Ascending aorta (tissue), 2 donors: ENCODE measurements at regions not wholly inside any gene's neighbourhood (a gene's known extent, or its start where the extent isn't known, plus 50 kb on each side); places are given as distances from the start of the nearest gene placed in this dataset.

ENCODE experiments used
- DNase-seq, 2 donors: peaks; one replicate each; pipeline ENCODE4 v3.0.0-alpha.2; 2019; ENCODE audit warnings: low spot score in 2 of 2
- H3K27ac ChIP-seq, 2 donors: fragments of 200-600 bp; sonication (generic); one replicate each; pipeline ENCODE4 v1.5.1; 2016 to 2017; ENCODE audit warnings: mild to moderate bottlenecking in 1 of 2
- H3K27me3 ChIP-seq: fragments of 200-600 bp; sonication (generic); one replicate; pipeline ENCODE4 v1.5.1; 2017
- H3K36me3 ChIP-seq, 2 donors: fragments of 200-600 bp; sonication (generic); one replicate each; pipeline ENCODE4 v1.5.1; 2016
- H3K4me1 ChIP-seq, 2 donors: fragments of 200-600 bp; sonication (generic); one replicate each; pipeline ENCODE4 v1.5.1; 2016 to 2017; ENCODE audit warnings: mild to moderate bottlenecking in 1 of 2
- H3K4me3 ChIP-seq, 2 donors: fragments of 200-600 bp; sonication (generic); one replicate each; pipeline ENCODE4 v1.5.1; 2016 to 2017; ENCODE audit warnings: mild to moderate bottlenecking in 1 of 2
- H3K9me3 ChIP-seq, 2 donors: fragments of 200-600 bp; sonication (generic); one replicate each; pipeline ENCODE4 v1.5.1; 2016
- intact Hi-C: fragments of 100-400 bp; cut with DNase I; formaldehyde crosslinking; loops from one replicate; pipeline ENCODE4 v1.15.1; 2023
- TF ChIP-seq, protein P1 (sequence below), 3 experiments: fragments of 200-600 bp in 2 of 3; fragments of 450-650 bp in 1 of 3; sonication (generic) in 2 of 3; IDR thresholded peaks; one replicate each; pipeline ENCODE4 v1.5.1; 2016 to 2019; ENCODE audit warnings: antibody characterized with exemption in 3 of 3, mild to moderate bottlenecking in 1 of 3, moderate library complexity in 1 of 3

DNA sequence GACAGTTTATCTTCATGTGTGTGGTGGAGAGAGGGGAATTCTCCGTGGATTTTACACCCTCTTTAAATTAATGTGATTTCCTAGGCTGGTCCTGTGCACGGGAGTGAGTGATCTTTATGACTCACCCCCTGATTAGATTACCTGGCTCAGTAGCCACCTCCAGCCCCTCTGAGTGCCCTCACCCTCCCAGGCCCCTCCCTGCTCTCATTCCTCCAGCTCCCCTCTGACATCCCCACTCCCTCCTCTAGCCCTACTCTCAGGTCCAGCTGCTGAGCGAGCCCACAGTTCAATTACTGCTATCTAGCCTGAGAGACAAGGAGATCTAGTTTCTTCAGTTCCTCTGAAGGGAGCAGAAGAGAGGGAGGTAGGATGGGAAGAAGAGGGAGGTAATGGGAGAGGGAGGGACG is 61.8 kb upstream of the ARAP3 start:
- no peak overlapping the region for H3K27ac ChIP-seq
- H3K27me3 ChIP-seq: no peaks in the 10 kb centered on the region
- intact Hi-C loops: no loop called here
- H3K4me3 ChIP-seq: no peak overlapping the region
- no peaks in the 10 kb centered on the region for H3K4me1 ChIP-seq
- TF ChIP-seq, protein P1, sequence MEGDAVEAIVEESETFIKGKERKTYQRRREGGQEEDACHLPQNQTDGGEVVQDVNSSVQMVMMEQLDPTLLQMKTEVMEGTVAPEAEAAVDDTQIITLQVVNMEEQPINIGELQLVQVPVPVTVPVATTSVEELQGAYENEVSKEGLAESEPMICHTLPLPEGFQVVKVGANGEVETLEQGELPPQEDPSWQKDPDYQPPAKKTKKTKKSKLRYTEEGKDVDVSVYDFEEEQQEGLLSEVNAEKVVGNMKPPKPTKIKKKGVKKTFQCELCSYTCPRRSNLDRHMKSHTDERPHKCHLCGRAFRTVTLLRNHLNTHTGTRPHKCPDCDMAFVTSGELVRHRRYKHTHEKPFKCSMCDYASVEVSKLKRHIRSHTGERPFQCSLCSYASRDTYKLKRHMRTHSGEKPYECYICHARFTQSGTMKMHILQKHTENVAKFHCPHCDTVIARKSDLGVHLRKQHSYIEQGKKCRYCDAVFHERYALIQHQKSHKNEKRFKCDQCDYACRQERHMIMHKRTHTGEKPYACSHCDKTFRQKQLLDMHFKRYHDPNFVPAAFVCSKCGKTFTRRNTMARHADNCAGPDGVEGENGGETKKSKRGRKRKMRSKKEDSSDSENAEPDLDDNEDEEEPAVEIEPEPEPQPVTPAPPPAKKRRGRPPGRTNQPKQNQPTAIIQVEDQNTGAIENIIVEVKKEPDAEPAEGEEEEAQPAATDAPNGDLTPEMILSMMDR (IDR thresholded peaks at IDR 0.05): no peak
- no peaks in the 10 kb centered on the region for H3K9me3 ChIP-seq
- no peak for DNase-seq
- no peaks in the 10 kb centered on the region for H3K36me3 ChIP-seq

DNA sequence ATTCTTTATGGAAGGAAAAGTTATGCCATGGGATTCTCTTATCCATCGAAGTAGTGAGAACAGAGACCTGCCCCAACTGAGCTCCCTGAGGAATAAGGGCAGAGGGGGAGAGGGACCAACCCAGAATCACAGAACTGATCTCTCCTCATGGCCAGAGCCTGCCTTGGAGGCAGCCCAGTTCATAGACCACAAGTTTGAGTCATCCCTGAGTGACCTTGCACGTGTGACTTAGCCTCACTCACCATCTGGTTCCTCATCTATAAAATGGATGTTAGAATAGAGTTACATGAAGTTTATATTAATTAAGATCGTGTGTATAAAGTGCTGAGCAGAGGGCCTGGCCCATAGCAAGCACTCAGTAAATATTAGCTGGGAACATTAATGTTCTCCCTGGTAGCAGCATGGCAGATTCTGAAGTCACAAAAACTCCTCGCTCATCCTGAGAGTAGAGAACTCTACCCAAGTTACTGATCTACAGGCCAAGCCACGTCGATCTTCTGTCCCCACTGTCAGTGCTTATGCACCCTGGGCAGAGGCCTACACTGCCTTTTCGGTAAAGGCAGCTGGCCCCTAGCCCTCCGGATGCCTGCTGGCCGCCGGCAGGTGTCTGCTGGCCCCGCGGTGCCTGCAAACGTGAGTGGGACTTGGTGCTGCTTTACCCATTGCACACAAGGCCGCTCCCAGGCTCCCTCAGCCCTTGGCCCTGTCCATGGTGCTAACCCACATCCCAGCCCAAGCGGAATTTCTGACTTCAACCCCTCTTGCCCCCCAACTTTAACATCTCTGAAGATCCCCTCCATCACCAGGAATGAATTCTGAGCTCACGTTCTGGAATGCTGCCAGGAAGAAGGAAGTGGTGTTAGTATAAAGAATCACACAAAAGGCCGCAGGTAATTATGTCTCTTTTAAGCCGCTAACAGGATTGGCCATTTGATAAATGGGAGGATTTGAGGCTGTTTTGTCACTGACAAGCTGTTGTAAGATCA is 61.1 kb upstream of the ARAP3 start:
- no peak for DNase-seq
- intact Hi-C loops: no loop called here
- Histone ChIP-seq H3K9me3 (no peaks in the 10 kb centered on the region), H3K4me3 (no peak overlapping the region), H3K27ac (no peak overlapping the region), H3K36me3 (no peaks in the 10 kb centered on the region), H3K4me1 (no peaks in the 10 kb centered on the region), H3K27me3 (no peaks in the 10 kb centered on the region)
- TF ChIP-seq, protein P1 (IDR thresholded peaks at IDR 0.05): no peak

DNA sequence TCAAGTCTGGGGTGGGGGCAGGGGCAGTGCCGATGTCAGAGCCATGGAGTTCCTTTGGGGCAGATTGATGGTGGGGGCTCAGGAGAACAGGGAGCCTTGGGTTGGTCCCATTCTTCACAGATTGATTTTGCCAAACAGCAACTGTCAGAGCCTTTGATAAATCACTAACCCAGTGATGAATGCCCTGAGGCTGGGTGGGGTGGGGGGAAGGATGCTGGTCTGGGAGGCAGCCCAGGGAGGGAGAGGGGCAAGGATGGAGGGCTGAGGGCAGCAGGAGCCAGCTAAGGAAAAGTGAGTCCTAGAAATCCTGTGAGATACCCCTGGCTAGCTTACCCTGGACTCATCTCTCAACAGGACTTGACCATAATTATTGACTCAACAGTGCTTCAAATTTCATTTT is 60.1 kb upstream of the ARAP3 start:
- Histone ChIP-seq H3K9me3 (no peaks in the 10 kb centered on the region), H3K4me3 (no peak overlapping the region), H3K27ac (no peak overlapping the region), H3K4me1 (no peaks in the 10 kb centered on the region), H3K36me3 (no peaks in the 10 kb centered on the region), H3K27me3 (no peaks in the 10 kb centered on the region)
- TF ChIP-seq, protein P1 (IDR thresholded peaks at IDR 0.05): no peak
- DNase-seq: no peak
- intact Hi-C loops: no loop called here

DNA sequence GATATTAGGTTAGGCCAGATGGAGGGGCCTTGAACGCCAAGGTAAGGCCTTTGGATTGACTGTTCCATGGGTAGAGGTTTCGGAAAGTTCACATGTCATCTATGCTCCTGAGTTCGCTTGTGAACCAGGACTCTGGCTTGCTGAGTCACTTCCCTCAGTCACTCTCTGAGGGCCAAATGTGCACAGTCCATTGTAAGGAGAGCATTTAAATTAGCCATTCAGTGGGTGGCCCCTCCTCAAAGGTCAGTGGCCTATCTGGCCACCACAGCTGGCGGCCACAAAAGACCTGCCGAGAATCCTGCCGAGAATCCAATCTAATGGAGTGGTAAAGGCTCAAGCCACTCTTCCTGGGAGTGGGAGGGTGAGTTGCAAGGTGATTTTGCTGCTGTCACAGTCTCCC is 58.9 kb upstream of the ARAP3 start:
- no peak for DNase-seq
- Histone ChIP-seq H3K4me1 (no peaks in the 10 kb centered on the region), H3K27ac (no peak overlapping the region), H3K4me3 (no peak overlapping the region), H3K9me3 (no peaks in the 10 kb centered on the region), H3K36me3 (no peaks in the 10 kb centered on the region), H3K27me3 (no peaks in the 10 kb centered on the region)
- TF ChIP-seq, protein P1 (IDR thresholded peaks at IDR 0.05): no peak
- intact Hi-C loops: no loop called here

DNA sequence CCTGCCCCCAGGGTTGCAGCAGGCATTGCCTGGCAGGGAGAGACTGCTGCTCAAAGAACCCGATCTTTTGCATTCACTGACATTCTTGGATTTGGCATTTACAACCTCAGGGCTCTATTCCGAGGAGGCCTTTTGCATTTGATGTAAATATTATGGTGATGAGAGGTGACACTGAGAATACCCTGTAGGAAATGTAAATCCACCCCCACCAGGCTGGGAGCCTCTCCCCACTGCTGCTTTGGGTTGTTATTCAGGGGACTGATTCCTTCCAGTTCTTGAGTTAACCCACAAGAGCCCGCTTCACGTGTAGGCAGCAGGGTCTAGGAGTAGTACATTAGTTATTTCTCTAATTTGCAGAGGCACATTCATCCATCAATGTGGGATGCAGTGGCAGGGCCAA is 55.5 kb upstream of the ARAP3 start:
- no peak for DNase-seq
- H3K27ac ChIP-seq: no peak overlapping the region
- no peaks in the 10 kb centered on the region for H3K36me3 ChIP-seq
- TF ChIP-seq, protein P1 (IDR thresholded peaks at IDR 0.05): no peak
- H3K4me3 ChIP-seq: no peak overlapping the region
- H3K9me3 ChIP-seq: no peaks in the 10 kb centered on the region
- intact Hi-C loops: no loop called here
- no peaks in the 10 kb centered on the region for H3K27me3 ChIP-seq
- H3K4me1 ChIP-seq: no peaks in the 10 kb centered on the region
